MM.1S (cell line): ENCODE measurements at regions not wholly inside any gene's neighbourhood (a gene's known extent, or its start where the extent isn't known, plus 50 kb on each side); places are given as distances from the start of the nearest gene placed in this dataset.

Experiments used
- DNase-seq: peaks from one replicate; pipeline ENCODE4 v3.0.0-alpha.2; 2015
- H2AFZ ChIP-seq: fragments of 300-600 bp; sonication (generic); 2 replicates; pipeline ENCODE4 v1.6.0; 2016; ENCODE audit warnings: antibody characterized with exemption, low read length
- H3F3A ChIP-seq: fragments of 300-600 bp; sonication (generic); 2 replicates; pipeline ENCODE4 v1.6.1; 2016; ENCODE audit warnings: mild to moderate bottlenecking, antibody characterized with exemption, low read length, moderate library complexity, mixed read lengths; ENCODE audit not compliant: insufficient read depth
- H3K27ac ChIP-seq: fragments of 300-600 bp; sonication (generic); 2 replicates; pipeline ENCODE4 v1.5.1; 2016; ENCODE audit warnings: mild to moderate bottlenecking, low read length
- H3K27me3 ChIP-seq: fragments of 300-600 bp; sonication (generic); replicated peaks from 2 replicates; pipeline ENCODE4 v1.6.0; 2016; ENCODE audit warnings: low read length; ENCODE audit not compliant: insufficient read depth
- H3K36me3 ChIP-seq: fragments of 300-600 bp; sonication (generic); replicated peaks from 2 replicates; pipeline ENCODE4 v1.6.1; 2016; ENCODE audit warnings: mild to moderate bottlenecking, low read length, mixed read lengths; ENCODE audit not compliant: insufficient read depth
- H3K4me1 ChIP-seq: fragments of 300-600 bp; sonication (generic); 2 replicates; pipeline ENCODE4 v1.6.1; 2016; ENCODE audit warnings: low read length, mixed read lengths
- H3K4me2 ChIP-seq: fragments of 300-600 bp; sonication (generic); 2 replicates; pipeline ENCODE4 v1.6.0; 2016; ENCODE audit warnings: low read depth, low read length
- H3K4me3 ChIP-seq: fragments of 300-600 bp; sonication (generic); 2 replicates; pipeline ENCODE4 v1.5.1; 2016; ENCODE audit warnings: low read length, mixed read lengths
- H3K79me2 ChIP-seq: fragments of 300-600 bp; sonication (generic); 2 replicates; pipeline ENCODE4 v1.6.1; 2016; ENCODE audit warnings: mixed run types, low read length, mixed read lengths
- H3K9ac ChIP-seq: fragments of 300-600 bp; sonication (generic); 2 replicates; pipeline ENCODE4 v1.6.1; 2016; ENCODE audit warnings: low read length, mixed read lengths
- H3K9me2 ChIP-seq: fragments of 300-600 bp; sonication (generic); replicated peaks from 2 replicates; pipeline ENCODE4 v1.6.1; 2016; ENCODE audit warnings: mild to moderate bottlenecking, low read length, mixed read lengths; ENCODE audit not compliant: insufficient read depth
- H3K9me3 ChIP-seq: fragments of 300-600 bp; sonication (generic); replicated peaks from 2 replicates; pipeline ENCODE4 v1.6.1; 2016; ENCODE audit warnings: mild to moderate bottlenecking, low read length, mixed read lengths; ENCODE audit not compliant: insufficient read depth
- H4K20me1 ChIP-seq: fragments of 300-600 bp; sonication (generic); 2 replicates; pipeline ENCODE4 v1.6.1; 2016; ENCODE audit warnings: mild to moderate bottlenecking, low read length, moderate library complexity, mixed read lengths; ENCODE audit not compliant: insufficient read depth
- EZH2 ChIP-seq: fragments of 300-600 bp; sonication (generic); optimal IDR thresholded peaks from 2 replicates; pipeline ENCODE3; 2017; ENCODE audit warnings: low read depth, mild to moderate bottlenecking, antibody characterized with exemption, low read length, mixed read lengths
- EZH2phosphoT487 ChIP-seq: fragments of 300-600 bp; sonication (generic); IDR thresholded peaks from 2 replicates; pipeline ENCODE4 v1.6.1; 2018; ENCODE audit warnings: antibody characterized with exemption, low read length
- TF ChIP-seq, protein P1 (sequence below): fragments of 300-600 bp; sonication (generic); IDR thresholded peaks from 2 replicates; pipeline ENCODE4 v1.5.1; 2016; ENCODE audit warnings: antibody characterized with exemption, low read length, mixed read lengths

DNA sequence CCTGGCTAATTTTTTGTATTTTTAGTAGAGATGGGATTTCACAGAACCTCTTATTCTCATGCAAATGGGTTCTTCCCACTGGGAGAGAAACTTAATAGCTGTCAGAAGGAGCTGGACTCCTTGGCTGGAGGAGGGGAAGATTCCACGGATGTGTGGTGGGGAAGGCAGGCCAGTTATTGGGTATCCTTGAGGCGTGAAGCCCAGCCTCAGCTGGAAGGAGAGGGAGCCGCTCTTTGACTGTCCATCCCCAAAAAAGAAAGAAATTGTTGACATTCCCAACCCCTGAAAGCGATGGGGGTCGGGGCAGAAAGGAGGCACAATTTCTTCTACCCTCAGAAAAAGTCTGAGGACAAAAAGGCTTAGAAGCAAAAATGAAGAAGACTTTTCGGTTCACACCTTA lies 983.1 kb upstream of the PABPC4L start:
- H3K4me3 ChIP-seq: no peak overlapping the region
- H3K9me2 ChIP-seq: no peaks in the 10 kb centered on the region
- TF ChIP-seq EZH2 (no peak), EZH2phosphoT487 (no peak)
- TF ChIP-seq, protein P1, sequence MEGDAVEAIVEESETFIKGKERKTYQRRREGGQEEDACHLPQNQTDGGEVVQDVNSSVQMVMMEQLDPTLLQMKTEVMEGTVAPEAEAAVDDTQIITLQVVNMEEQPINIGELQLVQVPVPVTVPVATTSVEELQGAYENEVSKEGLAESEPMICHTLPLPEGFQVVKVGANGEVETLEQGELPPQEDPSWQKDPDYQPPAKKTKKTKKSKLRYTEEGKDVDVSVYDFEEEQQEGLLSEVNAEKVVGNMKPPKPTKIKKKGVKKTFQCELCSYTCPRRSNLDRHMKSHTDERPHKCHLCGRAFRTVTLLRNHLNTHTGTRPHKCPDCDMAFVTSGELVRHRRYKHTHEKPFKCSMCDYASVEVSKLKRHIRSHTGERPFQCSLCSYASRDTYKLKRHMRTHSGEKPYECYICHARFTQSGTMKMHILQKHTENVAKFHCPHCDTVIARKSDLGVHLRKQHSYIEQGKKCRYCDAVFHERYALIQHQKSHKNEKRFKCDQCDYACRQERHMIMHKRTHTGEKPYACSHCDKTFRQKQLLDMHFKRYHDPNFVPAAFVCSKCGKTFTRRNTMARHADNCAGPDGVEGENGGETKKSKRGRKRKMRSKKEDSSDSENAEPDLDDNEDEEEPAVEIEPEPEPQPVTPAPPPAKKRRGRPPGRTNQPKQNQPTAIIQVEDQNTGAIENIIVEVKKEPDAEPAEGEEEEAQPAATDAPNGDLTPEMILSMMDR: no peak
- no peaks in the 10 kb centered on the region for H4K20me1 ChIP-seq
- H3F3A ChIP-seq: no peaks in the 10 kb centered on the region
- no peaks in the 10 kb centered on the region for H3K36me3 ChIP-seq
- no peaks in the 10 kb centered on the region for H3K27me3 ChIP-seq
- H3K79me2 ChIP-seq: no peaks in the 10 kb centered on the region
- no peak overlapping the region for H3K4me2 ChIP-seq
- DNase-seq: no peak
- no peaks in the 10 kb centered on the region for H3K4me1 ChIP-seq
- no peak overlapping the region for H3K9ac ChIP-seq
- H3K9me3 ChIP-seq: no peaks in the 10 kb centered on the region
- H2AFZ ChIP-seq: no peak overlapping the region
- no peak overlapping the region for H3K27ac ChIP-seq

DNA sequence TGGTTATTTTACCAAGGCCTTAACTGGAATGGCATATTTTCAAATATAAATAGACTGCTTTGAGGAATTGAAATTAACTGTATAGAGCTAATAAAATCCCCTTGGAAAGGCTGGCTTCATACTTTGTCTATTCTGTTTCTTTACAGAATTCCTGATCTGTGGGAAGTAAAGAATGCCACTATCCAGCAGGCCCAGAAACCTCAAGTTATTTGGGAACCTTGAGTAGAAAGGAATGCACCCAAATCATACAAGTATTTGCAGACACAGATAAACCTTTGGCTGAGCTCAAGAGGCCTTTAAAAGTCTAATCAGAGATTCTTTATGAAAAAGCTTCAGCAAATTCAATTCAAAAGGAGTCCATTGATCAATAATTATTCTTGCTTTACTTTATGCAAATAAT lies 975.7 kb upstream of the PABPC4L start:
- Histone ChIP-seq H3K4me1 (no peaks in the 10 kb centered on the region), H2AFZ (no peak overlapping the region), H3K4me3 (no peak overlapping the region), H3K27me3 (no peaks in the 10 kb centered on the region), H3K9me2 (no peaks in the 10 kb centered on the region), H3K27ac (no peak overlapping the region), H3K9me3 (no peaks in the 10 kb centered on the region), H4K20me1 (no peaks in the 10 kb centered on the region), H3K9ac (no peak overlapping the region), H3K36me3 (no peaks in the 10 kb centered on the region), H3K4me2 (no peak overlapping the region), H3K79me2 (no peaks in the 10 kb centered on the region), H3F3A (no peaks in the 10 kb centered on the region)
- TF ChIP-seq, protein P1: no peak
- TF ChIP-seq EZH2 (no peak), EZH2phosphoT487 (no peak)
- no peak for DNase-seq

DNA sequence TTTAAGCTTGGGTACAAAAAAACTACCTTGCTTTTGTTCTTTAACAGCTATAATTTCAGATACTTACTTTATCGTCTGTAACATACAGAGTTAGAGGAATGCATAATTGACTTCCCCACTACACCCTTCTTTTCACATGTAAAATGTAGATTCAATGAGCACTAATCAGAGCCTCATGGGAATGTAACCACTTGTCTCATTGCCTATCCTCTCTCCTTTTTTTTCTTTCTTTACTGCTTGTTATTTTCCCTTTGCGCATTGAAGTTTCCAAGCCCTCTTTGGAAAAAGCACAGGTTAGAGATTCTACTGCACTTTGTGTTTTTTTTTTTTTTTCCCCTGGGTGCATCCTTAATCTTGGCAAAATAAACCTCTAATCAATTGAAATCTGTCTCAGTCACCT lies 965.1 kb upstream of the PABPC4L start:
- Histone ChIP-seq H3F3A (no peaks in the 10 kb centered on the region), H3K27me3 (no peaks in the 10 kb centered on the region), H3K4me1 (no peaks in the 10 kb centered on the region), H3K79me2 (no peaks in the 10 kb centered on the region), H2AFZ (no peak overlapping the region), H3K9me3 (no peaks in the 10 kb centered on the region), H3K36me3 (no peaks in the 10 kb centered on the region), H3K9ac (no peak overlapping the region), H3K9me2 (no peaks in the 10 kb centered on the region), H3K4me3 (no peak overlapping the region), H3K27ac (no peak overlapping the region), H3K4me2 (no peak overlapping the region), H4K20me1 (no peaks in the 10 kb centered on the region)
- TF ChIP-seq EZH2phosphoT487 (no peak), EZH2 (no peak)
- TF ChIP-seq, protein P1: no peak
- DNase-seq: no peak

DNA sequence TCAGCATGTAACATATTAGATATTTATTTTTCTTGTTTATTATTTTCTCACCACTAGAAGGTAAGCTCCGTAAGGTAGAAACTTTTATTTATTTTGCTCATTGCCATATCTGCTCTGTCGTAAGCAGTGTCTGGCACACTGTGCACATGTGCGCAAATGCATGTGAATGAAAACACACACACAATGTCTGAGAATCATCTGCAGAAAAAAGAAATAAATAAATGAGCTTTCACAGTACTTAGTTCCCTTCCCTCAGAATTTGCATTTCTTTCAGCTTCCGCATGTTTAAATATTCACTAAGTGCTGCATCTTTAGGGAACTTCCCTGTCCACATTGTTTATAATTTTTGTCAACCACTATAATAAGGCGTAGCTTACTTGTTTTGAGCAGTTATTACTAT lies 963.0 kb upstream of the PABPC4L start:
- Histone ChIP-seq H3K36me3 (no peaks in the 10 kb centered on the region), H3K27ac (no peak overlapping the region), H4K20me1 (no peaks in the 10 kb centered on the region), H3K9me2 (no peaks in the 10 kb centered on the region), H2AFZ (no peak overlapping the region), H3F3A (no peaks in the 10 kb centered on the region), H3K4me2 (no peak overlapping the region), H3K27me3 (no peaks in the 10 kb centered on the region), H3K79me2 (no peaks in the 10 kb centered on the region), H3K9me3 (no peaks in the 10 kb centered on the region), H3K9ac (no peak overlapping the region), H3K4me3 (no peak overlapping the region), H3K4me1 (no peaks in the 10 kb centered on the region)
- TF ChIP-seq EZH2 (no peak), EZH2phosphoT487 (no peak)
- TF ChIP-seq, protein P1: no peak
- no peak for DNase-seq
